IMR-90 (cell line): ENCODE measurements at regions not wholly inside any gene's neighbourhood (a gene's known extent, or its start where the extent isn't known, plus 50 kb on each side); places are given as distances from the start of the nearest gene placed in this dataset.
A peak's percentile ranks its signal among the peaks of the same experiment; 100 is the strongest.

Experiments
- ATAC-seq: fragments of 200-7000 bp; cut with Tn5 transposase; 2 replicates; pipeline ENCODE4 v1.9.1; 2020; ENCODE audit warnings: low read depth, mild to moderate bottlenecking, moderate library complexity
- BruUV-seq: library from RNA; stranded (reverse); fragments of 400-500 nt; replicated peaks from 2 replicates; lab custom pipeline; 2021; lab: Mats Ljungman, UMichigan
- CTCF ChIA-PET: fragments of 300-600 bp; formaldehyde crosslinking; extraction: SDS; loops from one replicate; lab custom pipeline; 2021; ENCODE audit warnings: antibody characterized with exemption; lab: Yijun Ruan, JAX
- POLR2A ChIA-PET: fragments of 300-600 bp; sonication (Branson Sonifier 250); formaldehyde crosslinking; loops from one replicate; lab custom pipeline; 2022; ENCODE audit warnings: antibody characterized with exemption; ENCODE audit not compliant: unreplicated experiment; lab: Charles Lee
- DNase-seq: peaks from one replicate; pipeline ENCODE4 v3.0.0; 2013
- H2AFZ ChIP-seq: replicated peaks from 2 replicates; pipeline ENCODE3; 2013; ENCODE audit warnings: low read length, mild to moderate bottlenecking; ENCODE audit not compliant: poor library complexity
- H2AK5ac ChIP-seq: 2 replicates; pipeline ENCODE4 v1.6.1; 2013; ENCODE audit warnings: low read depth, low read length, inconsistent platforms
- H2AK9ac ChIP-seq: replicated peaks from 2 replicates; pipeline ENCODE3; 2013; ENCODE audit warnings: mild to moderate bottlenecking, low read depth, low read length, moderate library complexity; ENCODE audit not compliant: poor library complexity
- H2BK120ac ChIP-seq: 2 replicates; pipeline ENCODE4 v1.6.1; 2013; ENCODE audit warnings: low read depth, low read length, inconsistent platforms
- H2BK15ac ChIP-seq: 3 replicates; pipeline ENCODE4 v1.6.1; 2013; ENCODE audit warnings: low read depth, low read length, inconsistent platforms
- H2BK20ac ChIP-seq: 2 replicates; pipeline ENCODE4 v1.6.1; 2013; ENCODE audit warnings: low read depth, mild to moderate bottlenecking, inconsistent platforms, low read length, moderate library complexity
- H2BK5ac ChIP-seq: 2 replicates; pipeline ENCODE4 v1.6.1; 2013; ENCODE audit warnings: mild to moderate bottlenecking, low read depth, low read length, inconsistent platforms; ENCODE audit not compliant: poor library complexity, severe bottlenecking
- H3K14ac ChIP-seq: replicated peaks from 2 replicates; pipeline ENCODE4 v1.6.1; 2013; ENCODE audit warnings: low read depth, low read length, inconsistent platforms
- H3K18ac ChIP-seq: 2 replicates; pipeline ENCODE4 v1.6.1; 2013; ENCODE audit warnings: low read depth, low read length, control low read depth
- H3K23ac ChIP-seq: 2 replicates; pipeline ENCODE4 v1.6.1; 2013; ENCODE audit warnings: low read depth, low read length, inconsistent platforms
- H3K27ac ChIP-seq: 2 replicates; pipeline ENCODE4 v1.5.1; 2013; ENCODE audit warnings: mild to moderate bottlenecking, control low read depth, low read length; ENCODE audit not compliant: insufficient read depth
- H3K27me3 ChIP-seq: 2 replicates; pipeline ENCODE4 v1.6.1; 2013; ENCODE audit warnings: low read length; ENCODE audit not compliant: control insufficient read depth, insufficient read depth
- H3K36me3 ChIP-seq: 2 replicates; pipeline ENCODE4 v1.6.1; 2013; ENCODE audit warnings: low read length, mixed read lengths; ENCODE audit not compliant: control insufficient read depth, insufficient read depth
- H3K4ac ChIP-seq: 2 replicates; pipeline ENCODE4 v1.6.1; 2013; ENCODE audit warnings: low read depth, low read length, inconsistent platforms
- H3K4me1 ChIP-seq: 2 replicates; pipeline ENCODE4 v1.6.1; 2013; ENCODE audit warnings: low read length, mixed read lengths; ENCODE audit not compliant: control insufficient read depth, insufficient read depth
- H3K4me2 ChIP-seq: 2 replicates; pipeline ENCODE4 v1.6.1; 2013; ENCODE audit warnings: low read depth, mild to moderate bottlenecking, control low read depth, low read length, moderate library complexity
- H3K4me3 ChIP-seq: 2 replicates; pipeline ENCODE4 v1.5.1; 2013; ENCODE audit warnings: low read depth, mild to moderate bottlenecking, control low read depth, low read length, moderate library complexity; ENCODE audit not compliant: insufficient read depth
- H3K56ac ChIP-seq: 2 replicates; pipeline ENCODE4 v1.6.1; 2013; ENCODE audit warnings: low read length, inconsistent platforms; ENCODE audit not compliant: insufficient read depth; ENCODE audit errors: extremely low read depth
- H3K79me1 ChIP-seq, 2 experiments: 2 replicates each; pipeline ENCODE4 v1.6.1; 2013; ENCODE audit warnings: low read length in 2 of 2, inconsistent platforms in 1 of 2, low read depth in 1 of 2
- H3K9ac ChIP-seq: 2 replicates; pipeline ENCODE4 v1.6.1; 2013; ENCODE audit warnings: low read depth, low read length, control low read depth
- H3K9me1 ChIP-seq: 2 replicates; pipeline ENCODE4 v1.6.1; 2013; ENCODE audit warnings: low read length, inconsistent platforms; ENCODE audit not compliant: insufficient read depth
- H3K9me3 ChIP-seq: 2 replicates; pipeline ENCODE4 v1.6.1; 2013; ENCODE audit warnings: low read length; ENCODE audit not compliant: control insufficient read depth, insufficient read depth
- H4K20me1 ChIP-seq: 2 replicates; pipeline ENCODE4 v1.6.1; 2013; ENCODE audit warnings: low read length, inconsistent platforms; ENCODE audit not compliant: insufficient read depth
- H4K5ac ChIP-seq: 2 replicates; pipeline ENCODE4 v1.6.1; 2013; ENCODE audit warnings: mild to moderate bottlenecking, low read depth, low read length, control low read depth
- H4K8ac ChIP-seq, 2 experiments: 2 replicates each; pipeline ENCODE4 v1.6.1; 2013; ENCODE audit warnings: low read depth in 2 of 2, low read length in 2 of 2, control low read depth in 1 of 2, inconsistent platforms in 1 of 2
- H4K91ac ChIP-seq: 2 replicates; pipeline ENCODE4 v1.6.1; 2013; ENCODE audit warnings: low read depth, low read length, inconsistent platforms; ENCODE audit not compliant: insufficient read depth
- CEBPB ChIP-seq: IDR thresholded peaks from 2 replicates; pipeline ENCODE4 v1.6.1; 2012; ENCODE audit warnings: low read depth, low read length, improper control_type of control experiment
- CHD1 ChIP-seq: IDR thresholded peaks from 2 replicates; pipeline ENCODE4 v1.6.1; 2012; ENCODE audit warnings: low read depth, low read length, improper control_type of control experiment
- FOS ChIP-seq: fragments of 150-350 bp; IDR thresholded peaks from 2 replicates; pipeline ENCODE4 v1.6.1; 2016; ENCODE audit warnings: low read depth, low read length
- MXI1 ChIP-seq: IDR thresholded peaks from 2 replicates; pipeline ENCODE4 v1.6.1; 2012; ENCODE audit warnings: low read depth, mild to moderate bottlenecking, low read length, moderate library complexity, borderline replicate concordance
- NFE2L2 ChIP-seq: fragments of 150-350 bp; IDR thresholded peaks from 2 replicates; pipeline ENCODE4 v1.6.1; 2016; ENCODE audit warnings: low read depth, mild to moderate bottlenecking, low read length
- RFX5 ChIP-seq: IDR thresholded peaks from 2 replicates; pipeline ENCODE4 v1.8.0; 2012; ENCODE audit warnings: low read depth, mild to moderate bottlenecking, low read length, moderate library complexity
- SMC3 ChIP-seq: fragments of 150-350 bp; IDR thresholded peaks from 2 replicates; pipeline ENCODE4 v1.6.1; 2016; ENCODE audit warnings: low read depth, mild to moderate bottlenecking, antibody characterized with exemption, low read length, moderate library complexity
- WGBS, 2 experiments: methylation state at CpG; one replicate each; pipeline versions ENCODE4 v1.1.5 to v1.1.7; 2013; ENCODE audit warnings: missing lambda C conversion rate in 2 of 2; ENCODE audit not compliant: insufficient read length in 1 of 2; ENCODE audit errors: extremely low coverage in 2 of 2; 5-methylcytosine and 5-hydroxymethylcytosine counted together
- dilution Hi-C: fragments of 300-500 bp; cut with HindIII; formaldehyde crosslinking; loops from one replicate; pipeline ENCODE4 v1.14.3; 2018; ENCODE audit warnings: low sequenced_read_pairs; ENCODE audit not compliant: unreplicated experiment
- in situ Hi-C: fragments of 300-500 bp; cut with MboI; formaldehyde crosslinking; loops from 3 replicates; pipeline ENCODE4 v1.14.3; 2019; ENCODE audit warnings: low sequenced_read_pairs, inconsistent platforms, mixed read lengths
- intact Hi-C: fragments of 100-400 bp; cut with micrococcal nuclease; formaldehyde crosslinking; loops from 2 replicates; pipeline ENCODE4 v1.10.0; 2022
- TF ChIP-seq, protein P1 (sequence below): fragments of 150-350 bp; IDR thresholded peaks from 2 replicates; pipeline ENCODE4 v1.6.1; 2017; ENCODE audit warnings: mild to moderate bottlenecking, antibody characterized with exemption, low read length, low read depth
- TF ChIP-seq, protein P2 (sequence below): conservative IDR thresholded peaks from 2 replicates; pipeline ENCODE4 v1.5.1; 2012; ENCODE audit warnings: mild to moderate bottlenecking, low read depth, low read length, improper control_type of control experiment
- TF ChIP-seq, protein P3 (sequence below): fragments of 150-350 bp; IDR thresholded peaks from 2 replicates; pipeline ENCODE4 v1.6.1; 2016; ENCODE audit warnings: low read depth, mild to moderate bottlenecking, low read length, moderate library complexity, borderline replicate concordance

DNA sequence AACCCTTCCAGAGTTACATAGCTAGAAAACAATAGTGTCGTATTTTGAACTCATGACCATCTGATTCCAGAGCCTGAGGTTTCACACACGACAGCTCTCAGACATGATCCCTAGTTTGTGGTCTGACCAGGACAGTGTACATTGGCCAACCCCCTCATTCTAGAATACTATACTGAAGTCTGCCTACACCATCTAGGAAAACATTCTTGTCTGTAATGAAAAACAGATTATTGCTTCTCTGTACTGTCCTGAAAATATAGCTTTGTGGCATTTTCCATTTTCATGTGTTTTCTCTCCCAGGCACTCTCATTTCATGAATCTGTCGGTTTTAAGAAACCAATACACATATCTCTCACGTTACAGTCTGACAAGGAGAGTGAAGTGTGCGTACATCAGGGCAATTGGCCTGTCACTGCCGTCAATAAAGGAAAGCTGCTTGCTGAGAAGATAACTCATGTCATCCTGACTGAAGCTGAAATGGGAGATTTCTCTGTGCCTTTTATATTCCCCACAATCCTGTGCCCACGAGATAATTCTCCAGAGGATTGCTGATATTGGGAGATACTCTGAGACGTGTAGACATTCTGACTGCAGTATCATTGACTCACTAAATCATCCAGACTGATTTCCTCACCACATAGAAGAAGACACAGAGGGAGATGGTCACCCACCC, 585.6 kb downstream of the PLPP3 start:
- Histone ChIP-seq H3K56ac (no peak overlapping the region), H3K9ac (no peak overlapping the region), H3K14ac (no peak overlapping the region), H2BK20ac (no peak overlapping the region), H3K4ac (no peak overlapping the region), H4K20me1 (no peaks in the 10 kb centered on the region), H3K27me3 (peaks cover 3% of the 10 kb centered on the region; the same call in 1 of the 2 replicates), H4K91ac (no peak overlapping the region), H2BK5ac (no peak overlapping the region), H2AFZ (no peak overlapping the region), H3K4me1 (peaks cover 2% of the 10 kb centered on the region; the same call in 1 of the 2 replicates), H3K27ac (no peak overlapping the region), H3K18ac (peak overlapping the region; percentile 52; the same call in 1 of the 2 replicates), H3K79me1 (no peaks in the 10 kb centered on the region), H3K36me3 (no peaks in the 10 kb centered on the region), H3K4me3 (no peak overlapping the region), H2BK15ac (no peak overlapping the region), H3K9me1 (no peaks in the 10 kb centered on the region), H3K23ac (no peak overlapping the region), H4K5ac (peak overlapping the region; percentile 78; the same call in 1 of the 2 replicates), H3K9me3 (peaks cover 6% of the 10 kb centered on the region), H2BK120ac (no peak overlapping the region), H2AK5ac (no peak overlapping the region), H2AK9ac (no peak overlapping the region), H4K8ac (no peak overlapping the region), H3K4me2 (no peak overlapping the region)
- ATAC-seq (no peak), DNase-seq (no peak)
- BruUV-seq = no TSS peak
- in situ Hi-C loops (no loop called here), intact Hi-C loops (no loop called here), dilution Hi-C loops (no loop called here)
- ChIA-PET CTCF (no interaction called here), POLR2A (no interaction called here)
- TF ChIP-seq NFE2L2 (no peak), MXI1 (no peak), CHD1 (no peak), RFX5 (no peak), SMC3 (no peak), FOS (no peak), CEBPB (no peak)
- TF ChIP-seq, protein P1, sequence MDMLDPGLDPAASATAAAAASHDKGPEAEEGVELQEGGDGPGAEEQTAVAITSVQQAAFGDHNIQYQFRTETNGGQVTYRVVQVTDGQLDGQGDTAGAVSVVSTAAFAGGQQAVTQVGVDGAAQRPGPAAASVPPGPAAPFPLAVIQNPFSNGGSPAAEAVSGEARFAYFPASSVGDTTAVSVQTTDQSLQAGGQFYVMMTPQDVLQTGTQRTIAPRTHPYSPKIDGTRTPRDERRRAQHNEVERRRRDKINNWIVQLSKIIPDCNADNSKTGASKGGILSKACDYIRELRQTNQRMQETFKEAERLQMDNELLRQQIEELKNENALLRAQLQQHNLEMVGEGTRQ = no peak
- TF ChIP-seq, protein P2, sequence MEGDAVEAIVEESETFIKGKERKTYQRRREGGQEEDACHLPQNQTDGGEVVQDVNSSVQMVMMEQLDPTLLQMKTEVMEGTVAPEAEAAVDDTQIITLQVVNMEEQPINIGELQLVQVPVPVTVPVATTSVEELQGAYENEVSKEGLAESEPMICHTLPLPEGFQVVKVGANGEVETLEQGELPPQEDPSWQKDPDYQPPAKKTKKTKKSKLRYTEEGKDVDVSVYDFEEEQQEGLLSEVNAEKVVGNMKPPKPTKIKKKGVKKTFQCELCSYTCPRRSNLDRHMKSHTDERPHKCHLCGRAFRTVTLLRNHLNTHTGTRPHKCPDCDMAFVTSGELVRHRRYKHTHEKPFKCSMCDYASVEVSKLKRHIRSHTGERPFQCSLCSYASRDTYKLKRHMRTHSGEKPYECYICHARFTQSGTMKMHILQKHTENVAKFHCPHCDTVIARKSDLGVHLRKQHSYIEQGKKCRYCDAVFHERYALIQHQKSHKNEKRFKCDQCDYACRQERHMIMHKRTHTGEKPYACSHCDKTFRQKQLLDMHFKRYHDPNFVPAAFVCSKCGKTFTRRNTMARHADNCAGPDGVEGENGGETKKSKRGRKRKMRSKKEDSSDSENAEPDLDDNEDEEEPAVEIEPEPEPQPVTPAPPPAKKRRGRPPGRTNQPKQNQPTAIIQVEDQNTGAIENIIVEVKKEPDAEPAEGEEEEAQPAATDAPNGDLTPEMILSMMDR = no peak
- TF ChIP-seq, protein P3, sequence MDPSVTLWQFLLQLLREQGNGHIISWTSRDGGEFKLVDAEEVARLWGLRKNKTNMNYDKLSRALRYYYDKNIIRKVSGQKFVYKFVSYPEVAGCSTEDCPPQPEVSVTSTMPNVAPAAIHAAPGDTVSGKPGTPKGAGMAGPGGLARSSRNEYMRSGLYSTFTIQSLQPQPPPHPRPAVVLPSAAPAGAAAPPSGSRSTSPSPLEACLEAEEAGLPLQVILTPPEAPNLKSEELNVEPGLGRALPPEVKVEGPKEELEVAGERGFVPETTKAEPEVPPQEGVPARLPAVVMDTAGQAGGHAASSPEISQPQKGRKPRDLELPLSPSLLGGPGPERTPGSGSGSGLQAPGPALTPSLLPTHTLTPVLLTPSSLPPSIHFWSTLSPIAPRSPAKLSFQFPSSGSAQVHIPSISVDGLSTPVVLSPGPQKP = no peak
- 80% methylated on average over 1 of the region's 8 CpGs; no CpG with 5 or more reads in 1 of the 2 experiments for WGBS, 2 experiments
